HG02938 (cell line): ENCODE measurements at regions not wholly inside any gene's neighbourhood (a gene's known extent, or its start where the extent isn't known, plus 50 kb on each side); places are given as distances from the start of the nearest gene placed in this dataset.

Source experiments
- ATAC-seq: cut with Tn5 transposase; IDR thresholded peaks from one replicate; pipeline ENCODE4 v1.9.1; 2021; ENCODE audit warnings: mild to moderate bottlenecking, moderate library complexity; ENCODE audit not compliant: unreplicated experiment

DNA sequence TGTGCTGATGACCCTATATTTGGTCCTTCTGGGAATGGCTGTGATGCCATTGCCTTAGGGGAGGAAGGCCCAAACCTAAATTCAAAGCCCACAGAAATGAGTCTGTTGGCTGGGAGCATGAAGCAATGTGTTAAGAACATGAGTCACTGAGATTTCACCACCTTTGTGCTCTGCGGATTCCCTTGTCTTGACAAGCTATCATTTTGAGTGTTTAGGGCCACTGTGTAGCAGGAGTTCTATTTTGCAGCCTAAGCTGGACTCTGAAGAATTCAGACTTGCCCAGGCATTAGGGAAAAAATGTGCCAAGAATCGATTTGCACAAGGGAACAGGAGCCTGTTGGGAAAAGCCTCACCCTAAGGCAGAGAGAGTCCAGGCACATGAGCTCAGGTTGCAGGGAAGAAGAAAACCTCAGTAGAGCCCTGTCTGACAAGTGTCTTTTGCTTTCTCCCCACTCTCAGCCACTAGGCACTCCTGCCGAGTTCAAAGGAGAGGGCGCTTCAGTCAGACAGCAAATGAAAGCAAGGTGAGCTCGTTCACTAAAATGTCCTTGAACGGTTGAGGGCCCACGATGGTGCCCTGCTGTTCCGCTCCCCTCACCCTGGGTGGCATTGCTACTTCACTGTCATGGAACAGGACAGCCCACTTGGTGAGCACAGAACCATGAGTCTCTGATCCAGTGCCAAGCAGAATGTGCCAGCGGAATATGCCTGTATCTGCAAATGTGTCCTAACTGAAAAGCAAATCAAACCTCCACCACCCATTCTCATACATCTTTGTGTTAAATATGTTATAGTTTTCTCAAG, 93.6 kb downstream of the PRLHR start:
- ATAC-seq = no peak

DNA sequence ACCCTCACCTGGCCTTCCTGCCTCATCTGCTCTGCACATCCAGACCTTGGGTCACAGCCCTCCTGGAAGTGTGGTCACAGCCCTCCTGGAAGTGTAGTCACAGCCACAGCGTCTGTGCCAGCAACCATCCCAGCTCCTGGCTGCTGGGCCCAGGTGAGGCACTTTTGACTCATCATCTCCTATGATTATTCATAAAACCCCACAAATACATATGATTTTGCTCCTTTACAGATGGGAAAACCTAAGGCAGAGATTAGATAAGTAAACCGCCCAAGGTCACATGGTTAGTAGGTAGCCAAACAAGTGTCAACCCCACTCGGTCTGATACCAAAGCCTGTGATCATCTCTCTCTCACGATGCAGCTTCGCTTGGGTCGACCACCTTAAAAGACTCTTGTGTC, 94.3 kb downstream of the PRLHR start:
- ATAC-seq = no peak

DNA sequence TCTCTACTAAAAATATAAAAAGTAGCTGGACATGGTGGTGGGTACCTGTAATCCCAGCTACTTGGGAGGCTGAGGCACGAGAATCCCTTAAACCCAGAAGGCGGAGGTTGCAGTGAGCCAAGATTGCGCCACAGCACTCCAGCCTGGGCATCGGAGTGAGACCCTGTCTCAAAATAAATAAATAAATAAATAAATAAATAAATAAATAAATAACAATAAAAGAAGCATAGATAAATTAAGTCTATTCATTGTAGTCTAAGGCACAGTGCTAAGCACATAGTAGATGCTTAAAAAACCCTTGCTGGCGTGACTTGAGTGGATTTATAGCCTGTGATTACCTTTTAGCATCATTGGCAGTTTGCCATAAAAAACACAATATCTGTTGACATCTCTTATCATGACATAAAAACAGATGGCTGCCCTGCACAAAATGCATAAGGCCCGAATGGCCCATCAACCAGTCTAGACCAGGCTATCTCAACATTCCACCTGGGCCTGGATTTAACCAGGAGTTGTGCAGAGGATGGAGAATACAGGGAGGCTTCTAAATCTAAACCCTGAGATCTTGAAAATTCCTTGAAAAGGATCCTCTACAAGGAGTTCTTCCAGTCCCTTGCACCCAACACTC, 94.9 kb downstream of the PRLHR start:
- no peak for ATAC-seq

DNA sequence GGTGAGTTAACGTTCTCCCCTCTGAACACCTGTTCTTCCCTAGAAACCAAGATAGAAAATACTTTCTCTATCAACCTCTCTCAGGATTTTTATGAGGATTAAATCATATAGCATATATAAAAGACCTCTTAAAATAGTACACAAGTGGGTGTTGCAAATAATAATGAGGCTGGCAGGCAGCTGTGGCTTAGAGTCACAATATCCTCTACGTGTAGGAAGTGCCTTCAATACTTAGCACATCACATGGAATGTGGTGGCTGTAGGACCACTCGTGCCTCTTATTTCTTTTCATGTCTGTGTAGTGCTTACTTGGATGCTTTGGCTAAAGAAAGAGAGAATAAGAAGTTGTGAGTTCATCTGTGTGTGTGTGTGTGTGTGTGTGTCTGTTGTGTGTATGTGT, 96.3 kb downstream of the PRLHR start:
- no peak for ATAC-seq

DNA sequence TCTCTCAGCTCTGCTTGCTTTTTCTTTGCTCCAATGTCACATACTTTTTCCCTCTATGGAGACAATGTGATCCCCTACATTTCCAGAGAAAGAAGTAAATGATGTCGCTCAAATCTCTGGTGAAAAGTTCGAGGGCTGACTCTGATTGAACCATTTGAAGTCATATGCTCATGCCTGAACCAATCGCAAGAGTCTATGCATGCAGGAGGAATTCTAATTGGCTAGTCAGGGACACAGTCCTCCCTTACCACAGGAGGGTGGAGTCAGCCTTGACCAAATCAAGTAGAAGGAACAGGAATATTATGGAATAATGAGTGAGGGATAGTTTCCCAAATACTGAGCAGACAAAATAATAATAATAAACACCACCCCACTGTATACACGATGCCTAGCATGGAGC, 96.8 kb downstream of the PRLHR start:
- no peak for ATAC-seq

DNA sequence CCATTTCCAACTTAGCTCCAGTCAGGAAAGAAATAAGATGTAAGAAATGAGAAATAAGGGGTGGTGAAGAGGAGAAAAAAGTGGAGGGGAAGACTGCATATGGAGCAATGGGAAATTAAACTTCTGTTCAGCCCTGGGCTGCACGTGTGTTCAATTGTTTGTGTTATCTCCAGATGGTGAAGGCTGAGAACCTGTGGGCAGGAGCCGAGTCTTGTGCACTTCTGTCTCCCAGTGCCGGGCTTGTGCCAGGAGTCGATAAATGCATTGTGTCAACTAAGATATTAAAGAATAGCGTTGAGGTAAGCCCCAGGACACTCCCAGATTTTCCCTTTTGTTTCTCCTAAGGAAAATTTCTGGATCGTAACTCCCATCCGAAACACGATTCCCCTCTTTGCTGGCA, 98.2 kb downstream of the PRLHR start:
- ATAC-seq = no peak

DNA sequence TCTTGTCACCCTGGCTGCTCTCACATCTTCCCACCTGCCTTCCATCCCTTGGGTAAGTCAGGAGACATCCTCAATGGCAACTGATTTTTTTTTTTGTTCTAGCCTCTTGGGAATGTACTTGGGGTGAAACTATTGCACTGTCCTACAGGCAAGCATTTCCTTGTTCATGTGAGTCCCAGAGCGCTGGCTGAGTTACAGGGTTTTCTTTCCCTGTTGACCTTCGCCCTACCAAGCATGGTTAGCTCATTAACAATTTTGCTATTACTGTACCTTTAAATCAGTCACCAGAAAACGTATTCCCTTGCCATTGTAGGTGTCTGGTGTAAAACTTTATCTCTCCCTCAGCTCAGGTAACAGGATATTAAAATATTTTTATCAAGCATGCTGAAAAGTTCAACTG, 98.9 kb downstream of the PRLHR start:
- ATAC-seq = no peak

DNA sequence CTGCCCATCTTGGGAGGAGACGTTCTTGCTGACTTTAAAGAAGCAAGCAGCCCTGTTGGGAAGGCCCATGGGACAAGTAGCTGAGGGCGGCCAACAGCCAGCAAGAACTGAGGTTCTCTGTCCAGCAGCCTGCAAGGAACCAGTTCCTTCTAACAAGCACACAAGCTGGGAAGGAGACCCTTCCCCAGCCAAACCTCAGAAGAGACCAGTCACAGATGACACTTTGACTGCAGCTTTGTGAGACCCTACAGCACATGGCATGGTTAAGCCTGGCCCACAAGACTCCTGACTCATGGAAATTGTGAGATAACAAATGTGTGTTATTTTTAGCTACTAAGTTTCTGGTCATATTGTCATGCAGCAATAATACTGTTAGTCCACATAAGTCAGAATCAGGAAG, 99.9 kb downstream of the PRLHR start:
- no peak for ATAC-seq

DNA sequence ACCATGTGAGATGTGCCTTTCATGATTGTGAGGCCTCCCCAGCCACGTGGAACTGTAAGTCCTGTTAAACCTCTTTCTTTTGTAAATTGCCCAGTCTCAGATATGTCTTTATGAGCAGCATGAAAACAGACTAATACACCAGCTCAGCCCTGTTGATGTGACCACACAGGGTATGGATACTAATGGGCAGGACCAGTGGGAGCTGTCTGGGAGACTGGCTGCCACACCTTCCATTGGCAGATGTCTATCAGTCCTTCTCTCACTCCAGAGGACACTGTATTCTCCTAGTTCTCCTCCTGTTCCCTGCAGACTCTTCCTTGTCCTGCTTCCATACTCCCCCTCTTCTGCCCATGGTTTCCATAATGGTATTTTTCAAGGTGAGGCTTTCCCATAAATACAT, 104.4 kb downstream of the PRLHR start:
- no peak for ATAC-seq

DNA sequence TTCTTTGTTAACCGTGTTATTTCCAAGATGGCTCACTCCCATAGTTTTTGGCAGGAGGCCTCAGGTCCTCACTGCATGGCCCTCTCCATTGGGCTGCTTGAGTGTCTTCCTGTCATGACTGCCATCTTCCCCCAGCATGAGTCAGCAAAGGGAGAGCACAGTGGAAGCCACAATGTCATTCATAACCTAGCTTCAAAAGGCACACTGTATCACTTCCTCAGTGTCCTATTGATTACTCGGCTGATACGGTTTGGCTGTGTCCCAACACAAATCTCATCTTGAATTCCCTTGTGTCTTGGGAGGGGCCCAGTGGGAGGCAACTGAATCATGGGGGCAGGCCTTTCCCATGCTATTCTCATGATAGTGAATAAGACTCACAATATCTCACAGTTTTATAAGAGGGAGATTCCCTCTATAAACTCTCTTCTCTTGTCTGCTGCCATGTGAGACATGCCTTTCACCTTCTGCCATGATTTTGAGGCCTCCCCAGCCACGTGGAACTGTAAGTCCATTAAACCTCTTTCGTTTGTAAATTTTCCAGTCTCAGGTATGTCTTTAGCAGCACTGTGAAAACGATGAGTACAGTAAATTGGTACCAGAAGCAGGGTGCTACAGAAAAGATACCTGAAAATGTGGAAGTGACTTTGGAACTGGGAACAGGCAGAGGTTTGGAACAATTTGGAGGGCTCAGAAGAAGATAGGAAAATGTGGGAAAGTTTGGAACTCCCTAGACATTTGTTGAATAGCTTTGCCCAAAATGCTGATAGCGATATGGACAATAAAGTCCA, 106.5 kb downstream of the PRLHR start:
- no peak for ATAC-seq

DNA sequence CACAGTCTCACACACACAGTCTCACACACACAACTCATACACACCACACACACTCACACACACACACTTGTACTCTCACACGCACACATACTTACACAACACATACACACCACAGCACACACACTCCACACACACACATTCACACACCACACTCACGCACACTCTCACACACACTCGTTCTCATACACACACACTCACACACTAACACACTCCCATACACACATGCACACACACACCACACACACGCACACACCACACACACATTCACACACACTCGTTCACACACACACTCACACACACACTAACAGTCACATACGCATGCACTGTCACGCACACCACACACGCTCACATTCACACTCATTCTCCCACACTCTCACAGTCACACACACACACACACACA, 109.8 kb downstream of the PRLHR start:
- ATAC-seq = no peak

DNA sequence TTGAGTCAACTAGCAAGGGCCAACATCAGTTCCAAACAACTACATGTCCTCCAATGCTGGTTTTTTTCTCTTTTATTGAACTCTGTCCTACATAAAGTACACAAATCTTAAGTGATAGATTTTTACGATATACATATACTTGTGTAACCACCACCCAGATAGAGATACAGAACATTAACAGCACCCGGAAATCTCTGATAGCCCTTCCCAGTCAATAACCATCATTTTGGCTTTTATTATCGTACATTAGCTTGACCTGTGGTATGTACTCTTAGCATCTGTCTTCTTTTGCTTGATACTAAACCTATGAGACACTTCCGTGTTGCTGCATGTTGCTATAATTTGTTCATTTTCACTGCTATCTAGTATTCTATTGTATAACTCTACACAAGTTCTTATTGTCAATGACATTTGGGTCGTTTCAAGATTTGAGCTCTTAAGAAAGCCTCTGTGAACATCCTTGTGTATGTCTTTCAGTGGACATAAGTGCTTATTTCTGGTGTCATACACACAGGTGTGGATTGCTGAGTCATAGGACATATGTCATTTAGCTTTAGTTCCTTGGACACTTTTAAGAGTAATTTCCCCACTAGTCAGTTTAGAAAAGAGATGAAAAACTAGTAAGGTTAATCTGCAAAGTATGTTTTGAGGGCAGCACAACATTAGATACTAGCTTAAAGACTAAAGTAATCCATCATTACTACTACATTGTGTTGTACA, 111.1 kb downstream of the PRLHR start:
- no peak for ATAC-seq

DNA sequence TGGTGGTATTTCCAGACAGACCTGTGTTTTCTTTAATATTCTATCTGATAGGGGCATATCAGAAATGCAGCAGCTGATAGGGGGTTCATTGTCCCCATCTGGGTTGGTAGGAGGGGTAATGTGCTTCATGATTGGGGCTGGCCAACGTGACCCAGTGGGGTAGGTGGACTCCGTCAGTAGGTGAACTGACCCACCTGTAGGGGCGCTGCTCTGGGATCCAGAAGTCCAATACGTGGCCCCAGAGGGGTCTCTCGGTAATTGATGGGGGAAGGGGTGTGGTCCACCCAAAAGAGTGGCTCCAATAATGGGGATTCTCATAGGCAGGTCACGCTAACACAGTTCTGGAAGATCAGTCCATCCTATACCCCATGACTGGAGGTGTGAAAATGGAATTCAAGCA, 112.0 kb downstream of the PRLHR start:
- ATAC-seq = no peak

DNA sequence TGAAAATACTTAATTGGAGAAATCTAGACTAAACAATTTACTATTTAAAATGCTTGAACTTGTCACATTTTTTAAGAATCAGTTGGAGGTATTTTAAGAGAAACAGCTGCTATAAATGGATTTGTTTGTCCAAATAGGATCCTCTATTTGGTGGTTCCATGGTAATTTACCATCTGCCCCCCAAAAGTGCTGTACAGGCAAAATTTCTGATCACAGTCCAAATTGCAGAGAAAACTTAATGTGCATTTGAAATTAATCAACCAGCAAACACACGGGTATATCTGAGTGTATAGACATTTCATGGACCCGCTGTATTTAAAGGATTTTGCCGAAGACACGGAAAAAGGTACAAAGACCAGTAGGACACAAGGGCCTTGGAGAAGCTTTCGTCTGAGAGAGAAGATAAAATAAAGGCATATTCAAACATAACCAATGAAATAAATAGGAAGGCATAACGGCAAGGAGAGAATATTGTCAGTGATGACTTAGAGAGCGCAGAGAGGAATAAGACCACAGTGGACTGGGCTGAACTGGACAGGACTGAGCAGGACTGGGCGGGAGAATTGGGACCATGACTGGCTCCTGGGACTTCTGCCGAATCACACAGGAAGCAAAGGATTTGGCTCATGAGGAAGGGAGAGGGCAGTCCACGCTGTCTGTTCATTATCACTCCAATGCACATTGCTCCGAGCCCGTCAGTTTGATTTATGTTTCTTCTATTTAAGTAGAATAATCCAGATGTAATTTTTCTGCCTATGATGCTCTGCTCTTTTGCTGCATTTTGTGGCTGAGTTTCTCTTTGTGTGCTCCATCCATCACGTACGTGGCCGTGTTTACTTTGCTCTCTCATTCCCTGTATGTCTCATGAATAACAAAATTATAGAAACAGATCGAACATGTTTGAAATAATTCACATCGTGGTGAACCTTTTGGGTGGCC, 112.8 kb downstream of the PRLHR start:
- no peak for ATAC-seq

DNA sequence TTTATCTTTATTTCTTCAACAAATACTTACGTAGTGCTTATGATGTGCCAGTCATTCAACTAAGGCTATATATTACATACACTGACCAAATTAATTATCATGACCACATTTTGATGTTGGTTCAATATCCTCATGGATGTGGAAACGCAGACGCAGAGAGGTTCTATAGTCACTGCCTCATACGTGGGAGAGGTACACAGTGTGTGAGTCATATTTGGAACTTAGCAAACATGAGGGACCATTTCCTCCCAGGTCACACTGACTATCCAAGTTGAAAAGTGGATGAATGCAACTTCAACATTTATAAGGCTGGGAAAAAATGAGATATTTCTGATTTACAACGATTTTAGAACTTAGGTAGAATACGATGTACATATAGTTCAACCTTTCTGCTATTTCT, 113.6 kb downstream of the PRLHR start:
- no peak for ATAC-seq

DNA sequence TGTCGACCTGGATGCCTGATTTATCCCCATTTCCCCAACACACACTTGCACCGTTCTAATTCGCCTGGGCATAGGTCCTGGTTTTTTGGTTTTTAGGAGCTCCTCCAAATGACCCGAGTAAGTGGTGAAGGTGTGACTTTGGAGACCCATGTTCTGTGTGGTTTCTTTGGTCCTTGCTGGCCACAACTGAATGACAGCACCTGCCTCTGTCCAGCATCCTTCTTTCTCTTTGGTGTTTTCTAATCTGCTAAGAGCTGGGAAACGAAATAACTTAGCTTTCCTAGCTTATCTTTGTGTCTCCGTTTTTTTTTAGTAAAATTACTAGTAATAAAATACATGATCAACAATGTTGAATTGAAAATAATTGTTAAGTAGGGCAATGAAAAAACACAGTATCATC, 120.2 kb downstream of the PRLHR start:
- no peak for ATAC-seq

DNA sequence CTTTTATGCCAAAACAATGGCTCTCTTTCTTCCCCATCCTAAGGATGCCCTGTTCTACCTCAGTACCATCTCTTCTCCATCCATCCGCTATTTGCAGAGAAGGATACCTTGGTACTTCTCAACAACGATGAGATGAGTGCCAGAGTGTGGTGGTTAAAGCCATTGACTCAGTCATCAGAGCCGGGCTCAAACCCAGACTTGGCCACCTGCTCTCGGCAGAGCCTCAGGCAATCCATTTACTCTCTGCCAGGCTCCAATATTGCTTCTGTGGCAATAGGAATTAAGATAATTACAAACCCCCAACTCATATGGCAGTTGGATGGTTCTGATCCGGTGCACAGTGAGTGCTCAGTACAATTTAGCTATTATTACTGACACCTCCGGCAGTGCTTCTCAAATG, 121.3 kb downstream of the PRLHR start:
- no peak for ATAC-seq

DNA sequence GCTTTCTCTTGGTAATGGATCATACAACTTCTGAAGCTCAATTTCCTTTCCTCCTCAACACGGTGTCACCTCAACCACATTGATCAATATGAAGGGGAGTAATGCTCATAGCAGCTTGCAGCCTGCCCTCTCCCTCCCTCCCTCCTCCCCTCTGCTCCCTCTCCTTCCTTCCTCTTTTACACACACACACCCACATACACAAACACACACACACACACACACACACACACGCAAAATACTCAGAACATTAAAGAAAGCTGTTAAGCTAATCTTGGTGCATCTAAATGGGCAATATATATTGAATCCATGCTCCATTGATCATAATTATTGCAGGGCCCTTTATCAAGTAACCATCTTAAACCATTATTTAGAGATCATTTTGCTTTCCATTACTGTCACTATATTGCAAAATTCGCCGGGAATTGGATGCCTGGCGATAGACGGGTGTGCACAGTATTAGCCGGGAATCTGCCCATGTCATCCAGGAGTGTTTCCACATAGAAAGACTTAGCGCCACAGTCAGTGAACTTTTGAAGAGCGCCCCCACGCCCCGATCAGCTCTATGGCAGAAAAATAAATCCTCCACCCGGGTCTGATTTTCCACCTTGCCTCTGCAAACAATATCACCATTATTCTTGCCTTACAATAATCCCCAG, 122.0 kb downstream of the PRLHR start:
- no peak for ATAC-seq

DNA sequence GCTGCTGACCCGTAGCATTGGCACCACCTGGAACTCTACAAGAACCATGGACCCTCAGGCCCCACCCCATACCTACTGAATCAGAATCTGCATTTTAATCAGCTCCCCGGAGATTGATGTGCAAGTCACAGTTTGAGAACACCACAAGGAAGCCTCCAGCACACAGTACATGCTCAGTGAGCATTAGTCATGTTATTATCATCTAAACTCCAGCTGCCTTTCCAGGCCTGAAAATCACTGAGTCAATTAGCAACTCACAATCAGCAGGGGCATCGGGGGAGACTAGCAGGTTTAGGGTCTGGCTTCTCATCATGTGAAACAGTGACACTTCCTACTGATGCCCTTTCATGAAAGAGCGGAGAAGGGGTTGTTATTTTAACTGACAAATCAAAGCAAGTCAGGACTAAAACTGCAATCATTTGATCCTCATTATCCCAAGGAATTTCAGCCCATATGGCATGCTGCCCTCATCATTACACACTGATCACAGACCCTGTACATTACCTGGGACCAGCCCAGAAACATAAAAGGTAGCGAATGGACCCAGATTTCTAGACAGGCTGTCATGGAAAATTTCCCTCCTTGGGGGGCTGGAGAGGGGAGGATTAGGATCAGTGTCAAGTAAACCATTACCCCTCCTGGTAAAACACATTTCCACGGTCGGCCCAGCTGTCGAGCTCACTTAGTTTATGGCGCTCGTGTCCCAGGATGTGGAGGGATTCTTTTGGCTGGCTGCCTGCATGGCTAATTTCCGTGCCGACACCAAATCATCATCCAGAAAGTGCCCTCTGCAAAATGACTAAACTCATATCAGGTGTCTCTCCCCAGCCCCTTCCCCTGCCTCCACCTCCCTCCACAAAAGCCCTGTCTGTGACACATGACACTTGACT, 122.8 kb downstream of the PRLHR start:
- no peak for ATAC-seq
